PC-9 (cell line): ENCODE measurements at regions not wholly inside any gene's neighbourhood (a gene's known extent, or its start where the extent isn't known, plus 50 kb on each side); places are given as distances from the start of the nearest gene placed in this dataset.

ENCODE experiments used
- EZH2 ChIP-seq: fragments of 200-600 bp; sonication (generic); IDR thresholded peaks from 2 replicates; pipeline ENCODE4 v1.8.0; 2017; ENCODE audit warnings: antibody characterized with exemption, low read depth
- TF ChIP-seq, protein P1 (sequence below): fragments of 200-600 bp; sonication (generic); conservative IDR thresholded peaks from 2 replicates; pipeline ENCODE4 v1.6.1; 2017; ENCODE audit warnings: mixed run types, antibody characterized with exemption, mild to moderate bottlenecking, moderate library complexity

- TF ChIP-seq, protein P1, sequence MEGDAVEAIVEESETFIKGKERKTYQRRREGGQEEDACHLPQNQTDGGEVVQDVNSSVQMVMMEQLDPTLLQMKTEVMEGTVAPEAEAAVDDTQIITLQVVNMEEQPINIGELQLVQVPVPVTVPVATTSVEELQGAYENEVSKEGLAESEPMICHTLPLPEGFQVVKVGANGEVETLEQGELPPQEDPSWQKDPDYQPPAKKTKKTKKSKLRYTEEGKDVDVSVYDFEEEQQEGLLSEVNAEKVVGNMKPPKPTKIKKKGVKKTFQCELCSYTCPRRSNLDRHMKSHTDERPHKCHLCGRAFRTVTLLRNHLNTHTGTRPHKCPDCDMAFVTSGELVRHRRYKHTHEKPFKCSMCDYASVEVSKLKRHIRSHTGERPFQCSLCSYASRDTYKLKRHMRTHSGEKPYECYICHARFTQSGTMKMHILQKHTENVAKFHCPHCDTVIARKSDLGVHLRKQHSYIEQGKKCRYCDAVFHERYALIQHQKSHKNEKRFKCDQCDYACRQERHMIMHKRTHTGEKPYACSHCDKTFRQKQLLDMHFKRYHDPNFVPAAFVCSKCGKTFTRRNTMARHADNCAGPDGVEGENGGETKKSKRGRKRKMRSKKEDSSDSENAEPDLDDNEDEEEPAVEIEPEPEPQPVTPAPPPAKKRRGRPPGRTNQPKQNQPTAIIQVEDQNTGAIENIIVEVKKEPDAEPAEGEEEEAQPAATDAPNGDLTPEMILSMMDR: no peak
- no peak for TF ChIP-seq EZH2
These were observed 1376.7 kb downstream of the PCDH19 start for GRCh38 chrX:99033226-99033901.
